H1 (cell line): ENCODE measurements at regions not wholly inside any gene's neighbourhood (a gene's known extent, or its start where the extent isn't known, plus 50 kb on each side); places are given as distances from the start of the nearest gene placed in this dataset.

ENCODE experiments used
- CEBPB ChIP-seq: IDR thresholded peaks from 2 replicates; pipeline ENCODE4 v1.6.1; 2012; ENCODE audit warnings: low read depth, low read length
- FOSL1 ChIP-seq: IDR thresholded peaks from 2 replicates; pipeline ENCODE4 v1.6.1; 2011; ENCODE audit warnings: mild to moderate bottlenecking, low read depth, low read length, moderate library complexity; ENCODE audit not compliant: insufficient read depth
- HDAC6 ChIP-seq: IDR thresholded peaks from one replicate; pipeline ENCODE4 v1.7.1; 2012; ENCODE audit warnings: low read depth, mild to moderate bottlenecking, inconsistent platforms, low read length, moderate library complexity
- KDM1A ChIP-seq: fragments of 200-600, 300-600 bp; sonication (generic); IDR thresholded peaks from 2 replicates; pipeline ENCODE4 v1.7.1; 2016; ENCODE audit warnings: mild to moderate bottlenecking, low read length, borderline replicate concordance
- POLR2AphosphoS5 ChIP-seq: IDR thresholded peaks from 2 replicates; pipeline ENCODE4 v1.6.1; 2011; ENCODE audit warnings: low read depth, low read length
- SP1 ChIP-seq: IDR thresholded peaks from 2 replicates; pipeline ENCODE4 v1.6.1; 2011; ENCODE audit warnings: low read depth, low read length
- SRF ChIP-seq: IDR thresholded peaks from 2 replicates; pipeline ENCODE4 v1.6.1; 2011; ENCODE audit warnings: mild to moderate bottlenecking, low read depth, low read length, moderate library complexity
- TAF1 ChIP-seq: IDR thresholded peaks from 2 replicates; pipeline ENCODE4 v1.6.1; 2011; ENCODE audit warnings: mild to moderate bottlenecking, low read depth, low read length
- TEAD4 ChIP-seq: IDR thresholded peaks from 2 replicates; pipeline ENCODE4 v1.6.1; 2012; ENCODE audit warnings: low read depth, low read length, inconsistent platforms, mixed read lengths
- TF ChIP-seq, protein P1 (sequence below): fragments of 300-600 bp; sonication (generic); IDR thresholded peaks from 2 replicates; pipeline ENCODE4 v1.7.1; 2012; ENCODE audit warnings: low read length, moderate library complexity, mild to moderate bottlenecking, inconsistent platforms; ENCODE audit not compliant: insufficient replicate concordance
- TF ChIP-seq, protein P2 (sequence below), 3 experiments: IDR thresholded peaks; 1 replicate in 2 of 3; 2 replicates in 1 of 3; pipeline versions ENCODE4 v1.5.1 to v1.6.1; 2011; ENCODE audit warnings: low read length in 3 of 3, mild to moderate bottlenecking in 3 of 3, inconsistent platforms in 2 of 3, low read depth in 1 of 3, moderate library complexity in 1 of 3; ENCODE audit not compliant: insufficient read depth in 1 of 3; ENCODE audit errors: control extremely low read depth in 1 of 3

DNA sequence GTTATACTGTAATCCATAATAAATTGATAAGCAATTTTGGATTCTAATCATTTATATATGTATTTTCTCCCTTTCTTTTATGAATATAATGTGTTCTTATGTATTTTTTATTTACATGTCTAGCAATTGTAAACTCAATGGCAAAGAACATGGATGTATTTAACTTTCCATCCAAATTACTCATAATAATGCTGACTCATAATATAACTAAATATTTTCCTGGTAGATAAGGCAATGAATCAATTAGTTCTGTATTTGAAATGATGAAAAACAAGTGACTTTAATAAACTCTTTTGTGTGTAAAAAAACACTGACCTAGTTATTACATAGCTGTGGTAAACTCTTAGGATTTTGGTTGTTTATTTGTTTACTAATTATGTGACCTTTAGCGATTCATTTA is 211.2 kb downstream of the DTHD1 start (continued):
- TF ChIP-seq, protein P1, sequence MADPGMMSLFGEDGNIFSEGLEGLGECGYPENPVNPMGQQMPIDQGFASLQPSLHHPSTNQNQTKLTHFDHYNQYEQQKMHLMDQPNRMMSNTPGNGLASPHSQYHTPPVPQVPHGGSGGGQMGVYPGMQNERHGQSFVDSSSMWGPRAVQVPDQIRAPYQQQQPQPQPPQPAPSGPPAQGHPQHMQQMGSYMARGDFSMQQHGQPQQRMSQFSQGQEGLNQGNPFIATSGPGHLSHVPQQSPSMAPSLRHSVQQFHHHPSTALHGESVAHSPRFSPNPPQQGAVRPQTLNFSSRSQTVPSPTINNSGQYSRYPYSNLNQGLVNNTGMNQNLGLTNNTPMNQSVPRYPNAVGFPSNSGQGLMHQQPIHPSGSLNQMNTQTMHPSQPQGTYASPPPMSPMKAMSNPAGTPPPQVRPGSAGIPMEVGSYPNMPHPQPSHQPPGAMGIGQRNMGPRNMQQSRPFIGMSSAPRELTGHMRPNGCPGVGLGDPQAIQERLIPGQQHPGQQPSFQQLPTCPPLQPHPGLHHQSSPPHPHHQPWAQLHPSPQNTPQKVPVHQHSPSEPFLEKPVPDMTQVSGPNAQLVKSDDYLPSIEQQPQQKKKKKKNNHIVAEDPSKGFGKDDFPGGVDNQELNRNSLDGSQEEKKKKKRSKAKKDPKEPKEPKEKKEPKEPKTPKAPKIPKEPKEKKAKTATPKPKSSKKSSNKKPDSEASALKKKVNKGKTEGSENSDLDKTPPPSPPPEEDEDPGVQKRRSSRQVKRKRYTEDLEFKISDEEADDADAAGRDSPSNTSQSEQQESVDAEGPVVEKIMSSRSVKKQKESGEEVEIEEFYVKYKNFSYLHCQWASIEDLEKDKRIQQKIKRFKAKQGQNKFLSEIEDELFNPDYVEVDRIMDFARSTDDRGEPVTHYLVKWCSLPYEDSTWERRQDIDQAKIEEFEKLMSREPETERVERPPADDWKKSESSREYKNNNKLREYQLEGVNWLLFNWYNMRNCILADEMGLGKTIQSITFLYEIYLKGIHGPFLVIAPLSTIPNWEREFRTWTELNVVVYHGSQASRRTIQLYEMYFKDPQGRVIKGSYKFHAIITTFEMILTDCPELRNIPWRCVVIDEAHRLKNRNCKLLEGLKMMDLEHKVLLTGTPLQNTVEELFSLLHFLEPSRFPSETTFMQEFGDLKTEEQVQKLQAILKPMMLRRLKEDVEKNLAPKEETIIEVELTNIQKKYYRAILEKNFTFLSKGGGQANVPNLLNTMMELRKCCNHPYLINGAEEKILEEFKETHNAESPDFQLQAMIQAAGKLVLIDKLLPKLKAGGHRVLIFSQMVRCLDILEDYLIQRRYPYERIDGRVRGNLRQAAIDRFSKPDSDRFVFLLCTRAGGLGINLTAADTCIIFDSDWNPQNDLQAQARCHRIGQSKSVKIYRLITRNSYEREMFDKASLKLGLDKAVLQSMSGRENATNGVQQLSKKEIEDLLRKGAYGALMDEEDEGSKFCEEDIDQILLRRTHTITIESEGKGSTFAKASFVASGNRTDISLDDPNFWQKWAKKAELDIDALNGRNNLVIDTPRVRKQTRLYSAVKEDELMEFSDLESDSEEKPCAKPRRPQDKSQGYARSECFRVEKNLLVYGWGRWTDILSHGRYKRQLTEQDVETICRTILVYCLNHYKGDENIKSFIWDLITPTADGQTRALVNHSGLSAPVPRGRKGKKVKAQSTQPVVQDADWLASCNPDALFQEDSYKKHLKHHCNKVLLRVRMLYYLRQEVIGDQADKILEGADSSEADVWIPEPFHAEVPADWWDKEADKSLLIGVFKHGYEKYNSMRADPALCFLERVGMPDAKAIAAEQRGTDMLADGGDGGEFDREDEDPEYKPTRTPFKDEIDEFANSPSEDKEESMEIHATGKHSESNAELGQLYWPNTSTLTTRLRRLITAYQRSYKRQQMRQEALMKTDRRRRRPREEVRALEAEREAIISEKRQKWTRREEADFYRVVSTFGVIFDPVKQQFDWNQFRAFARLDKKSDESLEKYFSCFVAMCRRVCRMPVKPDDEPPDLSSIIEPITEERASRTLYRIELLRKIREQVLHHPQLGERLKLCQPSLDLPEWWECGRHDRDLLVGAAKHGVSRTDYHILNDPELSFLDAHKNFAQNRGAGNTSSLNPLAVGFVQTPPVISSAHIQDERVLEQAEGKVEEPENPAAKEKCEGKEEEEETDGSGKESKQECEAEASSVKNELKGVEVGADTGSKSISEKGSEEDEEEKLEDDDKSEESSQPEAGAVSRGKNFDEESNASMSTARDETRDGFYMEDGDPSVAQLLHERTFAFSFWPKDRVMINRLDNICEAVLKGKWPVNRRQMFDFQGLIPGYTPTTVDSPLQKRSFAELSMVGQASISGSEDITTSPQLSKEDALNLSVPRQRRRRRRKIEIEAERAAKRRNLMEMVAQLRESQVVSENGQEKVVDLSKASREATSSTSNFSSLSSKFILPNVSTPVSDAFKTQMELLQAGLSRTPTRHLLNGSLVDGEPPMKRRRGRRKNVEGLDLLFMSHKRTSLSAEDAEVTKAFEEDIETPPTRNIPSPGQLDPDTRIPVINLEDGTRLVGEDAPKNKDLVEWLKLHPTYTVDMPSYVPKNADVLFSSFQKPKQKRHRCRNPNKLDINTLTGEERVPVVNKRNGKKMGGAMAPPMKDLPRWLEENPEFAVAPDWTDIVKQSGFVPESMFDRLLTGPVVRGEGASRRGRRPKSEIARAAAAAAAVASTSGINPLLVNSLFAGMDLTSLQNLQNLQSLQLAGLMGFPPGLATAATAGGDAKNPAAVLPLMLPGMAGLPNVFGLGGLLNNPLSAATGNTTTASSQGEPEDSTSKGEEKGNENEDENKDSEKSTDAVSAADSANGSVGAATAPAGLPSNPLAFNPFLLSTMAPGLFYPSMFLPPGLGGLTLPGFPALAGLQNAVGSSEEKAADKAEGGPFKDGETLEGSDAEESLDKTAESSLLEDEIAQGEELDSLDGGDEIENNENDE: no peak
- TF ChIP-seq HDAC6: no peak
- TF ChIP-seq CEBPB: no peak
- TF ChIP-seq TEAD4: no peak
- no peak for TF ChIP-seq KDM1A
- no peak for TF ChIP-seq FOSL1
- no peak for TF ChIP-seq SP1
- no peak for TF ChIP-seq SRF
- TF ChIP-seq POLR2AphosphoS5: no peak
- TF ChIP-seq, protein P2, sequence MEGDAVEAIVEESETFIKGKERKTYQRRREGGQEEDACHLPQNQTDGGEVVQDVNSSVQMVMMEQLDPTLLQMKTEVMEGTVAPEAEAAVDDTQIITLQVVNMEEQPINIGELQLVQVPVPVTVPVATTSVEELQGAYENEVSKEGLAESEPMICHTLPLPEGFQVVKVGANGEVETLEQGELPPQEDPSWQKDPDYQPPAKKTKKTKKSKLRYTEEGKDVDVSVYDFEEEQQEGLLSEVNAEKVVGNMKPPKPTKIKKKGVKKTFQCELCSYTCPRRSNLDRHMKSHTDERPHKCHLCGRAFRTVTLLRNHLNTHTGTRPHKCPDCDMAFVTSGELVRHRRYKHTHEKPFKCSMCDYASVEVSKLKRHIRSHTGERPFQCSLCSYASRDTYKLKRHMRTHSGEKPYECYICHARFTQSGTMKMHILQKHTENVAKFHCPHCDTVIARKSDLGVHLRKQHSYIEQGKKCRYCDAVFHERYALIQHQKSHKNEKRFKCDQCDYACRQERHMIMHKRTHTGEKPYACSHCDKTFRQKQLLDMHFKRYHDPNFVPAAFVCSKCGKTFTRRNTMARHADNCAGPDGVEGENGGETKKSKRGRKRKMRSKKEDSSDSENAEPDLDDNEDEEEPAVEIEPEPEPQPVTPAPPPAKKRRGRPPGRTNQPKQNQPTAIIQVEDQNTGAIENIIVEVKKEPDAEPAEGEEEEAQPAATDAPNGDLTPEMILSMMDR (IDR thresholded peaks at IDR 0.05; ENCODE audit: control extremely low read depth in 1 of 3, insufficient read depth in 1 of 3, low read depth in 1 of 3, low read length in 3 of 3): no peak
- TF ChIP-seq TAF1: no peak
